HG02678 (cell line): ENCODE measurements at regions not wholly inside any gene's neighbourhood (a gene's known extent, or its start where the extent isn't known, plus 50 kb on each side); places are given as distances from the start of the nearest gene placed in this dataset.
"Not testable (repeated sequence)": the region's sequence is repeated elsewhere in the genome, so short reads cannot be mapped to it uniquely, and the experiment has no call there.

ENCODE experiments used
- ATAC-seq: cut with Tn5 transposase; IDR thresholded peaks from one replicate; pipeline ENCODE4 v1.9.1; 2021; ENCODE audit warnings: mild to moderate bottlenecking, moderate library complexity; ENCODE audit not compliant: unreplicated experiment

- no peak for ATAC-seq
Observed at GRCh38 chr5:62077823-62078550, 228.0 kb upstream of the KIF2A start.

DNA sequence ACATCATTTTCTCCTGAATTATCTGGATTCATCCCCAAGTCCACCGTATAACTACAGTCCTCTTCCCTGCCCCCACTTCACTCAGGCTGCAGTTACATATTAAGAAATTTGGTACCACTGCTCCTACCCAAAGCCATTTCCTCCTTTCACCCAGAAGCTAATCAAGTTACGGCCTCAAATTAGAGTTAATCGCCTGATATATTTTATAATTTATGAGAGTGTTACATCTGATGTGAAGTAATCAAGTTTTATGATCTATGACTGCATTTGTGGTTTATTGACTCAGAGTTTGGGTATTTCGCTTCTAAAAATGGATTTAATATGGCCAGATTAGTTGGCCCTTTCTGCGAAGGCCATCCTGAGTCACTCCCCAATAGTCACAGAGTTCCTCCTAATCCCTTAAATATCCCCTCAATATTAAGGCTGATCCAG lies 223.6 kb upstream of the KIF2A start:
- no peak for ATAC-seq

GRCh38 chr5:62083247-62083646 lies 222.8 kb upstream of the KIF2A start:
- ATAC-seq: no peak

- ATAC-seq: no peak
Observed at GRCh38 chr5:62083661-62084060, 222.3 kb upstream of the KIF2A start.

- ATAC-seq: no peak
Observed at GRCh38 chr5:62084391-62084790, 221.6 kb upstream of the KIF2A start.

DNA sequence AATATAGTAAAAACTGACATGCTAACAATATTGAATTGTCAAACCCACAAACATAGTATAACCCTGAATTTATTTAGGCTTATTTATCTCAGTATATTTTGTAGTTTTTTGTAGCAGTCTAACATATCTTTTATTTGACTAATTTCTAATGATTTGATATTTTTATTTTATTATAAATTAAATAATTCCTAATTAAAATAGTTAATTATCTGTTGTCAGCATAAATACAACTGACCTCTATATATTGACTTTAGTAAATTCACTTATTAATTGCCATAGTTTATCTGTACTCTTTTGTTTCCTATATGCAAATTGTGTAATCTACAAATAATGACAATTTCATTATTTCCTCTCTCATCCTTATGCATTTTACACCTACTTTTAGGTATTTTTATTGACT lies 215.1 kb upstream of the KIF2A start:
- no peak for ATAC-seq

DNA sequence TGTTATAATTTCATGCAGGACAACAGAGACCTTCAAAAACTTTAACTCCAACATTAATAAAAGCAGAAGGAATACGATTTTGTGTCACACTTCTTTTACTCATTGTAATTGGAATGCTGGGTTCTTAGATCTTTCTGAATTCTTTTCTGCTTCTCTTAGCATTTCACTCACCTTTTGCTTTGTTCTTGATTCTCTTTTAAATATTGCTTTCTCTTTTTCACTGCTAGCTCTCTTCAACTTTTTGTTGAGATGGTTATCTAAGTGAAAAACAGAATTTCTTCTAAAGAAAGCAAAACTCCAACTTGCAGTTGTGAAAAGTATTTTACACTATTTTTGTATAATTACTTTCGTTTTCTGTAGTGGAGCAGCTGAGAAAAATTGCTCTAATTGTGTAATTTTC lies 212.6 kb upstream of the KIF2A start:
- no peak for ATAC-seq

DNA sequence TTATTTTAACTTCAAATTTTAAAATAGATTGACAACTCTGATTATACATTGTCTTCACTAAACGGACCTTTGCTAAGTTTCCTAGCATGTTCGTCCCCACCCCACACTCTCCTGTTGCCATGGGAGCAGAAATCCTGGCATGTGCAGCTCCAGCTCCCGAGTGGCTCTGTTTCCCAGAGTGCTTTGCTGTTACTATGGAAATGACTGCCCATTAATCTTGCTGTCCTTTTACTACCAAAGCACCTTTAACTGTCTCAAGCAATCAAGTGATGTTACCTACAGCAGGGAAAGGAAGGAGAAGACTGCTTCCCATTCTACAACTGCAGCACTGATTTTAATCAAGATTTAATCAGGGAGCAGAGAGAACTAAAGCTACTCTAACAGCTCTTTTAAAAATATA lies 212.0 kb upstream of the KIF2A start:
- no peak for ATAC-seq

GRCh38 chr5:62097361-62097760 lies 208.6 kb upstream of the KIF2A start:
- ATAC-seq: no peak

DNA sequence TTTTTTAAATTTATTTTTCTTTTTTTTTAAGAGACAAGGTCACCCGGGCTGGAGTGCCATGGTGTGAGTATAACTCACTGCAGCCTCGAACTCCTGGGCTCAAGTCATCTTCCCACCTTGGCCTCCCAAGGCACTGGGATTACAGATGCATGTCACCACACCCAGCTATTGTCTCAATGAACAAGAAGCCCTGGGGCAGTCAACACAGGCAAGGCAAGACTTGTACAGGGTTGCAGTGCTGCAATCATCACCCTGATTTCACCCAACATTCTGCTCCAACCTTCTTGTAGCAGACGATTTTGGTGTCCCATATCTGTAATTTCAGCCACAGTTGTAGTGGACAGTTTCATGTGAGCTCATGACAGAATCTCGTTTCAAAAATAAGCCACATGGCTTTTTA lies 205.8 kb upstream of the KIF2A start:
- ATAC-seq: no peak

DNA sequence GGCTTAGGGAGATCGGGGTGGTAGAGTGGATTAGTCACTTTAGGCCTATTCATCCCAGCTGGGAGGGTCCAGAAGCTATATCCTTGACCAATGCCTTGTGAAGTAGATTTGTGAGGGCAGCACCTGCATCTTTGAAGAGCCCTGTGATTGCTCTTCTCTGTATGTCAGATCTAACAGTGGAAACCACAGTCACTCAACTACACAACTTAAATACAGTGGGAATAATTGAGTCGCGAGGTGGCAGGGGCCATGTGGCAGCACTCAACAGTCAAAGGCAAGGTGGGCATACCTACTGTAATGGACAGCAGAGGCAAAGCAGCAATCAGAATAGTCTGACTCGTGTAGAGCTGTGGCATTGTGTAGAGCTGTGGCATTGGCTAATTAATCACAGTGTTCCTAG lies 202.1 kb upstream of the KIF2A start:
- not testable (repeated sequence) for ATAC-seq

DNA sequence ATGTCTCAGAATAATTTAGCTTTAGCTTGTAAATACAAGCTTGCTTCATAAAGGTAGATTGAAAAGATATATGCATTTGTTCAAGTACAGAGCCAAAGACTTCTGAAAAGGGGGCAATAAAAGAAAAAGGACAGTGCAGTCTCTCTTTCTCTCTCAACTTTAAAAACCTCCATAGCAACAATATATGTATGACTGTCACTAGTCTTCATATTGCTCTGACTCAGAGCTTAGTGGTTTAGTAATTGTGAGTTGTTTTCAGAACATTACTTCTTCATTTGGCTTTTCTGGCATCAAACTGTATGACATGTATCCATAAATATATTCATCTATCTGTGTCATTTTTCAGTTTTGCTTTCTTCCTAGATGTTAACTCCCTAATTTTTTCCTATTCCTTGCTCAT lies 194.6 kb upstream of the KIF2A start:
- ATAC-seq: no peak

DNA sequence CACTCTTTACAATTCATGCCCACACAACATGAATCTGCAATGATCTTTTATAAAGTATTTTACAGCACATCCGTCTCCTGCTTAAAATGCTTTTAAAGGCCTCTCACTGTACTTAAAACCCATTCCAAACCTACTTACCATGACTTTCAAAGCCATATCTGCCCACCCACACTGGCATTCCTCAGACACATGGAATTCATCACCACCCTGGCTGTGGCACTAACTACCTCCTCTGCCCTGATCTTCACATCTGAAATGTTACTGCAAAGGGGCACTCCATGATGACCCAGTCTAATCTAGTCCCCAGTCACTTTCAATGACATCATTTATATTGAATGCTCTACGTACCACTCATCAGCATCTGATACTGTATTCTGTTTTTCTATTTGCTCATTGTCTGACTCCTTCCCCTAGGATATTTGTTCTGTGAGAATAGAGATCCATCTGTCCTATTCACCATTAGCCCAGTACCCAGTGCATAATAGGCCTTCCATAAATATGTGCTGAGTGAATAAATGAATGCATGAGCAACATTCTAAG lies 193.2 kb upstream of the KIF2A start:
- no peak for ATAC-seq

DNA sequence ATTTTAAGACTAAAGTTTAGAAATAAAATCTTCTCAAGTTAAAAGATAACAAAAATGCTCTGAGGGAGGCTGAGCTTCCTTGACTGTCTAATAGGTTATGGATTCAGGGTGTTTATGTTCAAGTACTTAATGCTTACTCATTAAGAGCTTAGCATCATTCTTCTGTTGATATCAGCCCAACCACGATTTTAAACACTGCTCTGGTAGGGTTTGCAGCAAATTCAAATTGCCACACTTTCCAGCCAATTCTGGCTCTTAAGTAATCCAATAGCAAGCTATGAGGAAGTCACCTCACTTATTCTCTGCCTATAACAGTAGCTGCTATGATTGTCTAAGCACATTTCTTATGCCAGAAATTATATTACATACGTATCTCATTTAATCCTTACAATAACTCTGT lies 191.0 kb upstream of the KIF2A start:
- ATAC-seq: no peak

DNA sequence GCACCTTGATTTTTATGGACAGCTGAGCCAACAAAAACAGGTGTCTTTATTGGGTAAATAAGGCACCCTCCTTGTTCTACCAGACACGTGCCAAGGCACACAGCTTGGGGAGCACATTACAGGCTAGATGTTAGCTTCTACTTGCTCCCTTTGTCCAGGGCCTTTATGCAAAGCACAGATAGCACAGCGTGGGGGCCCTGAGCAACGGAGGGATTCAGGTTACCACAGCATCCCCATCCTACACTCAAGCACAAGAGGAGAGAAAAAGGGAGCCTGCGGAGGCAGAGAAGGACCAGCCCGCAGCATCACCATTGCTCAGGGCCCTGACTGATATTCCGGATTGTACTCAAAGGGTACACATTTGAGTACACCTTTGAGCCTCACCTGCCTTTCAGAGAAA lies 181.7 kb upstream of the KIF2A start:
- ATAC-seq: no peak

DNA sequence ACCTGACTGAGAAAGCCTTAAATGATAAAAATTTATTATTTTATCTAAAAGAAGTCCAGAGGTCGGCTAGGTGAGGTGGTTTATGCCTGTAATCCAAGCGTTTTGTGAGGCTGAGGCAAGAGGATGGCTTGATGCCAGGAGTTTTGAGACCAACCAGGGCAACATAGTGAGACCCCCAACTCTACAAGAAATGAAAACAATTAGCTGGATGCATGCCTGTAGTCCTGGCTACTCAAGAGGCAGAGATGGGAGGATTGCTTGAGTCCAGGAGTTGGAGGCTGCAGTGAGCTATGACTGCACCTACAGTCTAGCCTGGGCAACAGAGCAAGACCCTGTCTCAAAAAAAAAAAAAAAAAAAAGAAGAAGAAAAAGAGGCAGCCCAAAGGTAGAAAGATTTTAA lies 179.9 kb upstream of the KIF2A start:
- no peak for ATAC-seq

GRCh38 chr5:62127098-62127736 lies 178.8 kb upstream of the KIF2A start:
- no peak for ATAC-seq

- no peak for ATAC-seq
Observed at GRCh38 chr5:62130107-62130506, 175.9 kb upstream of the KIF2A start.

GRCh38 chr5:62132276-62132675 lies 173.7 kb upstream of the KIF2A start:
- ATAC-seq: no peak

DNA sequence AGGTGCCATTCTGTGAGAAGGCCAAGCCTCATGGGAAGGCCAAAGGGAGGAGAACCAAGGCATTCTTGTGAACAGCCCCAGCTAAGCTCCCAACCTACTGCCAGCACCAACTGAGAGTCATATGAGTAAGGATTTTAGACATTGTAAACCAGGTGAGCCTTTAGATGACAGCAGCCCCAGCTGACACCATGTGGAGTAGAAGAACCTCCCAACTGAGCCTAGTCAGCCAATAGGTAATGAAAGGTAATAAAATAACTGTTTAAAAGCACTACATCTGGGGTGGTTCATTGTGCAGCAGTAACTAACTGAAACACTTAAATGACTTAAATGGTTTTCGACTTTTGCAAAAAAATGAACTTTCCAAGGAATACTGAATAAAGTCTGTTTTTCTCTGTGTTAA lies 172.6 kb upstream of the KIF2A start:
- no peak for ATAC-seq

DNA sequence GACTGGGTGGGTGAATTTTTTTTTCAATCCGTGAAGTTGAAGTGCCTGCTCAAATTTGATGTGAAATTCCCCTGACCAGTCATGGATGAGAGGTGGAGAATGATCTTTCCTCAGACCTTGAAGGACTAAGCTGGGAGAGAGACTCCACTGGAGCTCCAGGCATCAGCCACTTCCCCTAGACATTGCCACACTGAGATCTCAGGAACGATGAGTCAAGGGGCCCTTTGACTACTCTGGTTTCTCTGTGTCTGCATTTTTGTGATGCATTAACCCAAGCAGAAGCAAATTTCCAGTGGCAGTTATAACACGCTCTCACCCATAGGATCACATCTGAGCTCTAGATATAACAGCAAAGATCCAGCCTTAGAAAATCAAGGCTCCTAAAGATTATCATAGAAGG lies 171.2 kb upstream of the KIF2A start:
- no peak for ATAC-seq

DNA sequence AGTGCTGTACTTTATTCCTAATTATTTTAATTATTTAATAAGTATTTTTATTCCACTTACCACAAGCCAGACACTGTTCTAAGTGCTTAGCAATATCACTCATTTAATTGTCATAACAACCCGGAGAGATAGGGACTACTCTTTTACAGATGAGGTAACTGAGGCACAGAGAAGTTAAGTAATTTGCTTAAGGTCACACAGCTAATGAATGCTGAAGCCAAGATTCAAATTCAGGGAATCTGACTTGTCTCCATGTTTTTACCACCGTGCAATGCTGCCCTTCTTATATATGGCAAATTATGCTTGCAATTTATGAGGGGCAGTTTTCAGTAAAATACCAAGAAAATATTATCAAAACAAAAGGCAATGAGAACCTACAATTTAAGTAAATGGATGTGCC lies 168.4 kb upstream of the KIF2A start:
- no peak for ATAC-seq

DNA sequence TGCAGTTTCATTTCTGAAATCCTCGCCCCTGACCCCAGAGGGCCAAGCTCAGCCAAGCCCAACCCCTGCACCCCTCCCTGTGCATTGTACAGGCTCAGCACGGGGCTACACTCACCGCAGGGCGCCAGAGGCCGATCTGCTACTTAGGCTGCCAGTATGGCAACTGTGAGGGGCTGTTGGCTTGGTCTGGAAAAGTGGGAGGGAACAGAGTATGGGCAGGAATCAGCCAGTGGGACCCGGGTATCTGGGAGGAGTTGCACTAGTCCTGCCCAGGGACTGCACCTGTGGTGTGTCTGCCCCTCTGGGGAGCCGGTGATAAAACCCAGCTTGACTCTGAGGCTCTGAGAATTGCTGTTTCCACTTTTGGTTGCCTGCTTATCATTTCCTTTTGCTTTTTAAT lies 167.4 kb upstream of the KIF2A start:
- ATAC-seq: no peak
